ENCODE measurements at regions not wholly inside any gene's neighbourhood (a gene's known extent, or its start where the extent isn't known, plus 50 kb on each side); places are given as distances from the start of the nearest gene placed in this dataset.
A peak's percentile ranks its signal among the peaks of the same experiment; 100 is the strongest.

DNA sequence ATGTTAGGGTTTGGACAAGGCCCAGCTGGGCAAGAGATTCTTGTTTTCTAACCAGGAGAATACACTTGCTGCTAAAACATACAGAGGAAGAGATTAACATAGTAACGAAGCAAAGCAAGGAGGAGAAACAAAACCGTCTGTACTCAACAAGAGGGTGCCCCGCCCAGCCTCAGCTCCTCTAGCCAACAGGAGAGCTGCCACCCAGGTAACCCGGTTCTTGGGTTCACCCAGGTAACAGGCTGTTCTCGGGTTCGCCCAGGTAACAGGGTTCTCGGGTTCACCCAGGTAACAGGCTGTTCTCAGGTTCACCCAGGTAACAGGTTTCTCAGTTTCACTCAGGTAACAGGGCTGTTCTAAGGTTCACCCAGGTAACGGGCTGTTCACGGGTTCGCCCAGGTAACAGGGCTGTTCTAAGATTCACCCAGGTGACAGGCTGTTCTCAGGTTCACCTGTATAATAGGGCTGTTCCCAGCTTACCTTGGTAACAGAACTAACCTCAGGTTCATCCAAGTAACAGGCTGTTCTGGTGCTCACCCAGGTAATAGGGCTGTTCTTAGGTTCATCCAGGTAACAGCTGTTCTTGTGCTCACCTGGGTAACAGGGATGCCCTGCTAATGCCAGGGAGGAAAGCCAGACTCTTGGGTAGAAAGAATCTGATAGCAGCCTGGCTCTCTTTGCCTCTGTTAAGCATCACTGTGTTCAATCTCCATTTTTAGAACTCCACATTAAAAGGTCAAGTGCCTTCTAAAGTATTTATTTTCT lies 271.6 kb downstream of the SYK start:
- no peak for DNase-seq

DNA sequence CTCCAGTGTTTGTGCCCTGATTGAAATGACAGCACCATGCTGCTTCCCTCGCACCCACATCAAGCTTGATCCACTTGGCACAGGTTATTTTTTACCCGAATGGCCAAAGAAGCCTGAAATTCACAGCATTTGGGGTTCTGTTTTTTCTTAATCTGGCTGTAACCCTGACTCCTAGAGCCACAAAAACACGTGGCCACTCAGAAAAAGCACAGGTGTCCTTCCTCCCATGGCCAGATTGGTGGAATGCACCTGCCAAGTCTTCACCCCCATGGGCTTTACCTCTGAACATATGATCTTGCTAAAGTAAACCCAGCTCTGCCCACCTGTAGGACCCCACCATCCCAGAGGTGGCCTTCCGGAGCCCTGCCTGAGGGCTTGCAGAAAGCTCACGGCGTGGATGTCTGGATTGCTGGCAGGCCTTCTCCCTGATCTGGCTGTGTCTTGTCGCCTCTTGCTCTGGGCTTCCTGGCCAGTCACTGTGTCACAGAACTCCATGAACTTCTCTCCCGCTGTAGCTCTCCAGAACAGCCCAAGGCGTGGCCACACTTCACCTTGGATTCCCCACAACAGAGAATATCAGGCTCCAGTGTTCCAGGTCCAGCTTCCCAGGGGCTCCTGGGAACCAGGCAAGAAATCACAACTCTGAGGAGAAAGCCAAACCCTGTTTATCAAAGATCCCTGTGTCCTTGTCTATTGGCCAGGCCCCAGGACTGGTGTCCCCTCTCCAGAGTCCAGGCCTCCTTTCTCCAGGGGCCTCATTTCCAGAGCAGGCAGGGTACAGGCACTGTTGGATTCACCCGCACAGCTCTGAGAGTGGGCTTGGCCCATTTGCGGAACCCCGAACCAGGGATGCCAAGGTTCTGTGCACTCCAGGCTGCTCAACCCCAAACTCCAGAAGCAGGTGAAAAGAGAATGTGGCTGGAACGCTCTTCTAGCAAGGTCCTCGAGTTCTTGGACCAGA lies 272.5 kb downstream of the SYK start:
- DNase-seq = no peak

DNA sequence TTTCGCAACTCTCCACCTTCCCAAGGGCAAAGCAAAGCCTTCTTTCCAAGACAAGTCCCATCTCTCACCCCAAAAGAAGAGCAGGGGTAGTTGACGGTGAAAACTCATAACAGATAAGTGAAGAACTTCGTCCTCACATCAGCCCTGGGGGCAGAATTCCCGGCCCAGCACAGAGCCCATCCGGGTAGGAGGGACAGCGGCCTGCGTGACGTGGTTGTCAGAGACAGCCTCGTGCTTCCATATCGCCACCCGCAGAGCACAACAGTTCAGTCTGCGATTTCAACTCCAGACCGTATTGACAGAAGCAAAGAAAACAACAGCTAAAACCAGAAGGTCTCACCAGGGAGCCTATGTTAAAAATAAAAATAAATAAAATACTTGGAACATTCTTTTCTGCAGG lies 273.2 kb downstream of the SYK start:
- no peak for DNase-seq

DNA sequence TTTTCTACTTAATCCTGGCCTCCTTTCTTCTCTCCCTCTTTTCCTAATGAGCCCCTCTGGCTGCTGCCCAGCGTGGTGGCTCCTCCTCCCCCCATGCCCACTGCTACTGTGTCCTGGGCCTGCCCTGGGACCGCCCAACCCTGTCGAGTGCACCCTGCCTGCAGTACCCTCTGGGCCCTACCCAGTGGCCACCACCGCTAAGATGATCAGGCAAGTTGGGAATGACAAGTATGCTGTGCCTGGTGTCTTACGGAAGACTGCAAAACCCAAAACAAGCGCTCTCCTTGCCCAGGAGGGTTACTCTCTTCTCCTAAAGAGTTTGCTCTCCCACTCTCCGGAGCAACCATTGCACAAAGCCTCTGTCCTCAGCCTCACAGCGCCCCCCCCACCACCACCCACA lies 273.7 kb downstream of the SYK start:
- DNase-seq = no peak

DNA sequence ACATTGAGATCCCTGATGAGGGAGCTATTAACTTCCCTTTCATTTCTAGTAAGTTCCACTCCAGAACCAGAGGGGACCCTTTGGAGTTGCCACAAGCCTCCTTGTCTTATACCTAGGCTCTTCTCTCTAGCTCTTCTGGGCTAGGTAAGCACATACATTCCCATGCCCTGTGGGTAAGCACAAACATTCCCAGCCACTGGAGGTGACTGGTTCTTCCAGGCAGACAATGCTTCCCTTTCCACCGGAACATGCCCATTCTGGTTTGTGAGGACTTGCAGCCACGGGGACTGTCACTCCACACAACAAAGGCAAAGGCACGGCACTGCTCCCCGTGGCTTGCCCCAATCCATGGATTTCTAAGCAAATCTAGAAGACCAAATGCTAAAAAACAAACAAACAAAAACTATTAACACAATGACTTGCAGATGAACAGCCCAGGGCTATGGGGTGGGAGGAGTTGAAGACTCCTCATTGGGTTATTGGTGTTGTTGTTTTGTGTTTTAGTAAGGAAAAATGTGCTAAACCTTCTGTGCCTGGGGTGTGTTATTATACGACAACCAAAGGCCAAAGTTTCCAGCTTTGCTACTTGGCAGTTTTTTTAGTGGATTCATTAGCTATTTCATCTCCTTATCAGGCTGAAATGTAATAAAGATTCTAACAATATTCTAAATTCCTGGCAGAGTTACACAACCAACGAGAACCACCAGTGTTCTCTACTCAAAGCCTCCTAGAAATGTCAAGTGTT lies 276.2 kb downstream of the SYK start:
- no peak for DNase-seq

DNA sequence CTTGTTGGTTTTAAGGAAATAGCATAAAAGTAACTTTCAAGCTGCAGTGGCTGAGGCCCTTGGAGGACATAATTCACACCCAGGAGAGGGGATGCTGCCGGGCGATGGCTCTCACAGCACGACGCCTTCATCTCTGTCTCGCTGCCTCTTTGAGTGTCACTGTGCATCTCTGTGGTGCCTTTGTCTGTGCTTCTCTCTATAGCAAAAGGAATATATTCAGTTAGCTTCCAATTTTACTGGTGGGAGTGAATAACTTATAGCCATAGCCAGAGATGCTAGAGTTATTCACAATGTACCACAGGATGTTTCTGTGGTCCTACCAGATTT lies 276.7 kb downstream of the SYK start:
- no peak for DNase-seq

DNA sequence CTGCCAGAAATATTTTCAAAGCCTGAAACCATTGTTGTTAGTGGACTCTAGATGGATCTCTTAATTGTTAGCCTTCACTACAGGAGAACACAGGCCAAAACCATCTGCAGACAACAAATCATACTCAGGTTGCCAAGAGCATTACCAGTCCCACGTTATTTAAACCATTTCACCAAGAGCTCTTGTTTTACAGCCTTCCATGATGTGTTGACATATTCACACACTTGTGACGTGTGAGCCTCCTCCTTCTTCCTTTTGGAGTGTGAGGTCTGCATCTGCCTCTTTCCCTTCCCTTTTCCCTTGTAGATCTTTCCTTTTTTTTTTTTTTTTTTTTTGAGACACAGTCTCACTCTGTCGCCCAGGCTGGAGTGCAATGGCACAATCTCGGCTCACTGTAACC lies 279.0 kb downstream of the AUH start:
- DNase-seq = peak; percentile 68

DNA sequence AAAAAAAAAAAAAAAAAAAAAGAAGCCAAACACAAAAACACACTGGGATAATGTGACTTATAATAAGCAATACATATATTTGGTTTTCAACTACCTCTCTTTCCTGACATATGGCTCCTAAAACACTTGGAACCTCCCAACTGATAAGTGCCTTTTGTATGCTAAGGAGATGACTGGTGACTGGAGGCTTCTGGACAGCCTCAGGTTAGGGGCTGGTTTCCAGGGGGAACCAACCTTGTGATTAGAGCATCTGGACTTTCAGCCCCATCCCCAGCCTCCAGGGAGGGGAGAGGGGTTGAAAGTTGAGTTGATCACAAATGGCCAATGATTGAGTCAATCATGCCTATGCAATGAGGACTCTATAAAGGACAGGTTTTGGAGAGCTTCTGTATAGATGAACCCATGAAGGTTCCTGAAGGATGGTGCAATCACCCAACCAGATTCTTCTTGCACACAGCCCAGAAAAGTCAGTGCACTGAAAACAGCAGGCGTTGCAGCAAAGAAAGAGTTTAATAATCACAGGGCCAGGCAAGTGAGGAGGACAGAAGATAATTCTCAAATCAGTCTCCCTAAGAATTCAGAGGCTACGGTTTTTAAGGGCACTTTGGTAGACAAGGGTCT lies 276.7 kb downstream of the AUH start:
- DNase-seq = peak; percentile 43

DNA sequence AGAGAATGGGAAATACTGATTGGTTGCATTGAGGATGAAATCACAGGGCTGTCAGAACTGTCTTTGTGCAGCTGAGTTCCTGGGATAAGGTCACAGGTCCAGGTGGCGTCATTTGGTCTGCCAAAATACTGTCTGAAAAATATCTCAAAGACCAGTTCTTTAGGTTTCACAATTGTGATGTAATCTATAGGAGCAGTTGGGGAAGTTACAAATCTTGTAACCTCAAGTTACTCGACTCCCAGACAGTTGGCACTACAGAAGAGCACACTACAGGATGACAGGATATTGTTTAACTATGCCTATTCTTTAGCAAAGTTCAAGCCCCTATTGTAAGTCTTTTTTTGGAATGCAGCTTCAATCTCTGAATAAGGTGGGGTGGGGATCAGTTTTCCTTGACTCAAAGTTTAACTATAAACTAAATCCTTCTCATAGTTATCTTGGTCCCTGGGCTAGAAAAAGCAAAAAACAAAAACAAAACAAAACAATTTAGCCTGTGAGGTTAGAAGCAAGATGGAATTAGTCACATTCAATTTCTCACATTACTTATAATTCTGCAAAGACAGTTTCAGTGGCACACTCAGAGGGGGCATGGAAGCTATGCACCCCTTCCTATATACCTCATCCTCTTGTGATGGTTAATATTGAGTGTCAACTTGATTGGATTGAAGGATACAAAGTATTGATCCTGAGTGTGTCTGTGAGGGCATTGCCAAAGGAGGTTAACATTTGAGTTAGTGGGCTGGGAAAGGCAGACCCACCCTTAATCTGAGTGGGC lies 276.0 kb downstream of the AUH start:
- DNase-seq = peak; percentile 98

DNA sequence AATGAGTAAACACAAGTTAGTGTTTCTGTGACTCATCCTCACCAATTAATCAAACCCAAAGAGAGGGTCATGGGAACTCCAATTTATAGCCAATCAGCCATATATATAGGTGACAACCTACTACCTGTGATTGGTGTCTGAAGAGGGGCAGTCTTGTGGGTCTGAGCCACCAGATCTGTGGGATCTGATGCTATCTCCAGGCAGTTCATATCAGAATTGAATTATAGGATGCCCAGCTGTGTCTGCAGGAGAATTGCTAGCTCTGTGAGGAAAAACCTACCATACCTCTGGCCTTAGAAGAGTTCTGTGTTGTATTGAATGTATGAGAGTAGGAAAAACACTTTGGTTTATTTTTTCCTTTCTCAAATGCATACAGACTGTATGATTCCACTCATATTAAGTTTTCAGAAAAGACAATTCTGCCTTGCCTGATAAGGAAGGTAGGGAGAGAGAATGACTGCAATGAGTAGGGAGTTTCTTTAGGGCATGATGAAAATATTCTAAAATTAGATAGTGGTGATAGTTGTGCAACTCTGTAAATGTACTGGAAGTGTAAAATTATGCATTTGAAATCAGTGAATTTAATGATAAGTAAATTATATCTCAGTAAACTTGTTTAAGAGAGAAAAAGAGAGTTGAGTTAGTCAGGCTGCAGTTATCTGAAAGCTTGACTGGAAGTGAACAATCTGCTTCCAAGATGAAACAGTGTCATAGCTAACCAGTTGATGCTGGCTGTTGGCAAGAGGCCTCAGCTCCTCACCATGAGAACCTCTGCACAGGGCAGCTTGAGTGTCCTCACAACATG lies 274.9 kb downstream of the AUH start:
- DNase-seq = peak; percentile 57

DNA sequence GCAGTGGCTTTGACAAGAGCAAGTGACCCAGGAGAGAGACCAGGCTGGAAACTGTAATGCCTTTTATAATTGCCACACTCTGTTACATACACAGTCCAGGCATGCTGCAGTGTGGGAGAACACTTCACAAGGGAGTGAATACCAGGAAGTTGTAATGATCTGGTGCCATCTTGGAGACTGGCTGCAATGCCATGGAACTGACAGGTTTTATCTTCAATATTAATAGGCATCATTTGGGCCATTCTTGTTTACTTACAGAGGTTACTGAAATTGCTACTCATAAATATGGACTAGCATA lies 274.3 kb downstream of the AUH start:
- DNase-seq = no peak

DNA sequence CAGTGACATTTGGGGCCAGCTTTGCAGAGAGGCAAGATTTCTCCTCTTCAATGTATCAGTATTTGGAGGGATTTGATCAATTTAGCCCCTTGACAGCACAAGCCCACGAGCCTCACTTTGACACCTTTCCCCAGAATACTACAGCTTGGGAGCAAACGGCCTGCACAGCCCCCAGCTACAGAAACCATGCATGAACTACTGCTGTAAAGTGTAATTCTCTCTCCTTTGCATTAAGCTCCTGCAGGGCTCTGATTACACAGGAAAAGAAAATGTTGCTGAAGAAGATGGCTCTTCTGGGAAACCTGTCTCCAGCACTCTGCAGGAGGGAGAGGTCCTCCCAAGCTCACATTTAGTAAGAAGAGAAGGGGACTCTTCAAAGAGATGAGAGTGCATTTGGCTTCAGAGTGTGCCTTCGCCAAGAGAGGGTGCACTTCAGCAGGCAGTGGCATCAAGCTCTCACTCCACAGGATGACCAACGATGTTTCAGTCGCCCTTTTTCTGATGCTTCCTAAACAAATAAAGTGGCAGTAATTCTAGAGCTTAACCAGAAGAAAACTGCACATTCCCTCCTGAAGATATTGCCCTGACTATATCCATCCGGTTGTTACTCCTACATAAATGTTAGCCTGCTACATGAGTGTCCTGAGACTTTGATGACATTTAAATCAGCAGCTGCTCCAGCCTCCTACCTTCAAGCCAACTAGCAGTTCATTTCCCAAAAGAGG lies 272.2 kb downstream of the AUH start:
- DNase-seq = peak; percentile 65

DNA sequence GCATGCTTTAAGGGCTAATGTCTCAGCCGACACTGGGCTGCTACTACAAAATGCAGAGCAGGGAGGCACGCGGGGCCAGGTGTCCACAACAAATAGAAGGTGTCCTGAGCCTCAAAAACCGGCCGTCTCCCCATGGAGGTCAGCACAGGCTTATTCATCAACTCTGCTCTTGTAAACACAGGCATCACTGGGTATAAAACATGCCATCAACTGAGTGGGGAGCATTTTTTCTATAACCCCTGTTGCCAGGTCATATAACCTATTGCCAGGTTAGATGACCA lies 271.6 kb downstream of the AUH start:
- no peak for DNase-seq

DNA sequence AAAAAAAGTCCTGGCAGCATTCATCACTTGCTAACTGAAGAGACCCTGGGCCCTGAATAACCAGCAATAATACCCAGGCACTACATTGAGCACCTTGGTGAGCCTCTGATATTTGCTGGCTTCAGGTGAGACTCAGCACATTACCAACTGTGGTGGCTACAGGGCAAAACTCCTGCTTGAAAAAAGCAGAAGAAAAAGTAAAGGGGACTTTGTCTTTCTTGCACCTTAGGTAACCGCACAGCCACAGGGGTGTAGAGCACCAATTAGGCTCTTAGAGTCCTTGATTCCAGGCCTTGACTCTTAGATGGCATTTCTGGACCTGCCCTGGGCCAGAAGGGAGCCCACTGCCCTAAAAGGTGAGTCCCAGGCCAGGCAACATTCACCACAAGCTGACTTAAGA lies 269.5 kb downstream of the AUH start:
- DNase-seq = no peak

DNA sequence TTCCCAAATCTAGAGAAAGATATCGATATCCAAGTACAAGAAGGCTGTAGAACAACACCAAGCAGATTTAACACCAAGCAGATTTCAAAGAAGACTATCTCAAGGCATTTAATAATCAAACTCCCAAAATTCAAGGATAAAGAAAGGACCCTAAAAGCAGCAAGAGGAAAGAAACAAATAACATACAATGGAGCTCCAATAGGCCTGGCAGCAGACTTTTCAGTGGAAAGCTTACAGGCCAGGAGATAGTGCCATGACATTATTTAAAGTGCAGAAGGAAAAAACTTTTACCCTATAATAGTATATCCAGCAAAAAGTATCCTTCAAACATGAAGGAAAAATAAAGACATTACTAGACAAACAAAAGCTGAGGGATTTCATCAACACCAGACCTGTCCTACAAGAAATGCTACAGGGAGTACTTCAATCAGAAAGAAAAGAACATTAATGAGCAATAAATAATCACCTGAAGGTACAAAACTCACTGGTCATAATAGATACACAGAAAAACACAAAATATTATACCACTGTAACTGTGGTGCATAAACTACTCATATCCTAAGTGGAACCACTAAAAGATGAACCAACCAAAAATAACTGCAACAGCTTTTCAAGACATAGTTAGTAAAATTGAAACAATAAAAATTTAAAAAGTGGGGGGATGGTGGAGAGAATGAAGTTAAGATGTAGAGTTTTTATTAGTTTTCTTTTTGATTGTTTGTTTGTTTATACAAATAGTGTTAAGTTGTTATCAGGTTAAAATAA lies 267.2 kb downstream of the AUH start:
- DNase-seq = no peak

DNA sequence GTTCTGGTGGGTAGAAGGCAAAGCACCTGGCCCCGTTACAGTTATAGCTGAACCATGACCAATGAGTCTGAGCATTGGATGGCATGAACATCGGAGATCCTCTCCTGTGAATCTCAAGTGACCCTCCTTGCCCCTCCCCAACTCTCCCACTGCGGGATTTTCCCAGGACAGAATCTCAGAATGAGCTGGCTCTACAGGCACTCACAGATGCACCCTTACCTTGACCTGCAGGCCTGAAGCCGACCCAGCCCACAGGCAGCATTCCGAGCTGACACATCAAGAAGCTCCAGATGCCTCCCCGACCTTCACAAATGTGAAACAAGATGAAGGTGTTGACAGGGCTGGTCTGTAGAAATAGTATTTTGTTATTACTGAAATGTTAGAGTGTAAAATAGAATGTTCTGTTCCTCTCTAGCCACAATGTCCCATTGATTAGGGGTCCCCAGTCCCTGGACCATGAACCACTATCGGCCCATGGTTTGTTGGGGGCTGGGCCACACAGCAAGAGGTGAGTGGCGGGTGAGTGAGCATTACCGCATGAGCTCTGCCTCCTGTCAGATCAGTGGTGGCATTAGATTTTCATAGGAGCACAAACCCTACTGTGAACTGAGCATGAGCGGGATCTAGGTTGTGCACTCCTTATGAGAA lies 263.4 kb downstream of the AUH start:
- DNase-seq = no peak

DNA sequence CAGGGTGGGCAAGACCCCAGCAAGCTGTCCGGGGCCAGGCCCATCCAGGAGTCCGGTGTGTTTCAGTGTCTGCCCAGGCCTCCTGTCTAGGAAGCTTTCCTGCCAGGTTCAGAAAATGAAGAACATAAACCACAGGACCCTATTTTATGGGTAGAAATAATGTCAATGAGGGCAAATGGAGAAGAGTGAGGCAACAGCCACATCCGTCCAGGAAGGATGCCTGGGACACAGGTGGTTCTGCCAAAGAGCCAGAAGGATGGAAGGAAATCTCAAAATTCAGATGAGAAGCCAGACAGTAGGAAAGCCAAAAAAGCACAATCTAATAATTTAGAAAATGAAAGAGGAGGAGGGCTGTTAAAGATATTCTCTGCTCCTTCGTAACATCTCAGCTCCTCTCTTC lies 262.3 kb downstream of the AUH start:
- no peak for DNase-seq

DNA sequence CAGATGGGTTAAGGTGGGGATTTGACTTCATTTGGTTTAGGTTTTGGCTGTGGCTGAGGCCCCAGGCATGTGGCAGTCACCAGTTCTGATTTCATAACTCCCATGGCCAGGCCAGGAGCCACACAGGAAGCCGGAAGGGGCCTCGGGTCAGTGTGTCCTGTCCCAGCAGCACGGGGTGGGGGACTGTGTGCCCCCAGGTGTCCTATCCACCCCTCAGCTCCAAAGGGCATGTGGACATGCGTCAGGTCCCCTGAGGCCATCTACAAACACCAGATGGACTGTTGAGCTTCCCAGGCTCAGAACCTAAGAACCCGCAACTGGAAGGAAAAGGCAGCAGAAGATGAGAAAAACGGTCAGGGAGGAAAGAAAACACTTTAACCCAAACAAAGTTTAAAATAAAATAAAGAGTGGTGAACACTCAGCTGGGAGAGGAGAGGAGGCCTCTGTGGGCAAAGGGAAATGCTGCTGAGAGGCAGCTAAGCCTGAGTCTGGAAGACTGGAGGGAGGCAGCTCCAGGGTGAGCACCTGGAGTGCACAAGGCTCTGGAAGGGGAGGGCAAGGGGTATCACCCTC lies 260.8 kb downstream of the AUH start:
- no peak for DNase-seq

DNA sequence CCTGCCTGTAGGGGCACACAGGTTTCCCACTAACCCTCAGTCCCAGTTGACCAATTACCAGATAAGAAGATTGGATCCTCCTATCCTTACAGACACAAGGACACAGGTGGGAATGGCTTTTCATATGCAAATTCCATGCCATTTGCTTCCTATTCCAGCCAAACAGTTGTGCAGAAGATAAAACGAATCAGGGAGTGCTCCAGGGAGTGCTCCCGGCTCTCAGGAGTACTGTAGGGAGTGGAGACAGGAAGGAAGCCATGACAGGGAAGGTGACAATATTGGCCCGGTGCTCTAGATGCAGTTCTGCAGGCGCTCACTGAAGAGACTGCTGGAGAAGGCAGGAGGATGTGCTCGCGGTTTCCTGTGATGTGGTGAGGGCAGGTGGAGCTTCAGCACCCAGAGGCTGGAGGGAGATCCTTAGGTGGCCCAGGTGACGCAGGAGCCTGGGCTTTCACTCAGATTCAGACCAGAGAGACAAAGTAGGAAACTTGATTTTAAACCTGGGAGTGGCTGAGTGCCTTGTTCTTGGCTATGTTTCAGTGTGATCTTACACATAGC lies 260.0 kb downstream of the AUH start:
- no peak for DNase-seq

All from MV-4-11 (cell line).